GM12878 (cell line): ENCODE measurements at regions not wholly inside any gene's neighbourhood (a gene's known extent, or its start where the extent isn't known, plus 50 kb on each side); places are given as distances from the start of the nearest gene placed in this dataset.

Experiments used
- CREB1 ChIP-seq: IDR thresholded peaks from 2 replicates; pipeline ENCODE4 v1.6.1; 2012; ENCODE audit warnings: low read depth, mild to moderate bottlenecking, inconsistent platforms
- EZH2 ChIP-seq: IDR thresholded peaks from 2 replicates; pipeline ENCODE4 v1.6.1; 2012; ENCODE audit warnings: low read depth, mild to moderate bottlenecking, control low read depth, inconsistent platforms, low read length, borderline replicate concordance; ENCODE audit not compliant: control insufficient read depth
- NFIC ChIP-seq: IDR thresholded peaks from 2 replicates; pipeline ENCODE4 v1.6.1; 2012; ENCODE audit warnings: low read depth, mild to moderate bottlenecking, inconsistent platforms, low read length, moderate library complexity
- POLR2A ChIP-seq: IDR thresholded peaks from 2 replicates; pipeline ENCODE4 v1.6.1; 2011; ENCODE audit warnings: low read depth, mild to moderate bottlenecking, low read length
- RB1 ChIP-seq: fragments of 450-650 bp; formaldehyde crosslinking; IDR thresholded peaks from 2 replicates; pipeline ENCODE4 v1.6.1; 2017; ENCODE audit warnings: mild to moderate bottlenecking, borderline replicate concordance
- TAF1 ChIP-seq: IDR thresholded peaks from 2 replicates; pipeline ENCODE4 v1.6.1; 2011; ENCODE audit warnings: mild to moderate bottlenecking, low read depth, low read length, borderline replicate concordance
- YY1 ChIP-seq: IDR thresholded peaks from 2 replicates; pipeline ENCODE4 v1.6.1; 2011; ENCODE audit warnings: low read depth, mild to moderate bottlenecking, low read length
- ZNF207 ChIP-seq: fragments of 450-650 bp; IDR thresholded peaks from 2 replicates; pipeline ENCODE4 v1.6.1; 2014; ENCODE audit warnings: antibody characterized with exemption, mild to moderate bottlenecking, borderline replicate concordance
- ZZZ3 ChIP-seq: IDR thresholded peaks from 2 replicates; pipeline ENCODE4 v1.6.1; 2011; ENCODE audit warnings: low read depth; ENCODE audit not compliant: control insufficient read depth, insufficient read length
- TF ChIP-seq, protein P1 (sequence below), 3 experiments: IDR thresholded peaks in 2 of 3; conservative IDR thresholded peaks in 1 of 3; 2 replicates each; pipeline ENCODE4 v1.5.1; 2011; ENCODE audit warnings: low read depth in 3 of 3, low read length in 3 of 3, mild to moderate bottlenecking in 3 of 3, control low read depth in 2 of 3, moderate library complexity in 2 of 3, inconsistent platforms in 1 of 3, mixed read lengths in 1 of 3; ENCODE audit not compliant: control insufficient read depth in 2 of 3, insufficient read depth in 1 of 3; ENCODE audit errors: extremely low read depth in 1 of 3

DNA sequence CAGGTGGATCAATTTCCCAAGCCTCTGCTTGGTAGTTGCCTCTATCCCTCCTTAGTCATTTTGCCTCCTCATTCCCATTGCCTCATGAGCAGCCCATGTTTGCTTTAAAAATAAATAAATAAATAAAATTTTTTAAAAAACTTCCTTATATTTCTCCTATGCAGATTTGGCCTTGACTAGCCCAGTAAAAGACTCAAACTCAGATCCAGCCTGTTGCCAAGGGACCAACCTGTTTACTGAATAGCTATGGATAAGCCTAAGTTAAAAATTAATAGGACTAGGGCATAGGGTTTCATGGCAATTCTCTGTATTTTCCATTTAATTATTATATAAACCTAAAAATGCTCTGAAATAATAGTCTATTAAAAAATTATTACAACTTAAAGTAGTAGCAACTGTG is 384.4 kb downstream of the RSL24D1 start:
- no peak for TF ChIP-seq ZNF207
- no peak for TF ChIP-seq EZH2
- TF ChIP-seq, protein P1, sequence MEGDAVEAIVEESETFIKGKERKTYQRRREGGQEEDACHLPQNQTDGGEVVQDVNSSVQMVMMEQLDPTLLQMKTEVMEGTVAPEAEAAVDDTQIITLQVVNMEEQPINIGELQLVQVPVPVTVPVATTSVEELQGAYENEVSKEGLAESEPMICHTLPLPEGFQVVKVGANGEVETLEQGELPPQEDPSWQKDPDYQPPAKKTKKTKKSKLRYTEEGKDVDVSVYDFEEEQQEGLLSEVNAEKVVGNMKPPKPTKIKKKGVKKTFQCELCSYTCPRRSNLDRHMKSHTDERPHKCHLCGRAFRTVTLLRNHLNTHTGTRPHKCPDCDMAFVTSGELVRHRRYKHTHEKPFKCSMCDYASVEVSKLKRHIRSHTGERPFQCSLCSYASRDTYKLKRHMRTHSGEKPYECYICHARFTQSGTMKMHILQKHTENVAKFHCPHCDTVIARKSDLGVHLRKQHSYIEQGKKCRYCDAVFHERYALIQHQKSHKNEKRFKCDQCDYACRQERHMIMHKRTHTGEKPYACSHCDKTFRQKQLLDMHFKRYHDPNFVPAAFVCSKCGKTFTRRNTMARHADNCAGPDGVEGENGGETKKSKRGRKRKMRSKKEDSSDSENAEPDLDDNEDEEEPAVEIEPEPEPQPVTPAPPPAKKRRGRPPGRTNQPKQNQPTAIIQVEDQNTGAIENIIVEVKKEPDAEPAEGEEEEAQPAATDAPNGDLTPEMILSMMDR (IDR thresholded peaks at IDR 0.05 in 2 of 3, conservative IDR thresholded peaks at IDR 0.05 in 1 of 3; ENCODE audit: control insufficient read depth in 2 of 3, extremely low read depth in 1 of 3, insufficient read depth in 1 of 3, low read depth in 3 of 3, low read length in 3 of 3) = no peak
- no peak for TF ChIP-seq POLR2A
- no peak for TF ChIP-seq RB1
- no peak for TF ChIP-seq CREB1
- no peak for TF ChIP-seq YY1
- TF ChIP-seq NFIC = no peak
- no peak for TF ChIP-seq TAF1
- no peak for TF ChIP-seq ZZZ3
